GM23338 (cell line): ENCODE measurements at regions not wholly inside any gene's neighbourhood (a gene's known extent, or its start where the extent isn't known, plus 50 kb on each side); places are given as distances from the start of the nearest gene placed in this dataset.

ENCODE experiments used
- EZH2 ChIP-seq: fragments of 200-600 bp; sonication (generic); IDR thresholded peaks from one replicate; pipeline ENCODE4 v1.8.0; 2017; ENCODE audit warnings: antibody characterized with exemption, mild to moderate bottlenecking, low read depth; ENCODE audit not compliant: unreplicated experiment
- EZH2phosphoT487 ChIP-seq: fragments of 200-600 bp; sonication (generic); IDR thresholded peaks from one replicate; pipeline ENCODE4 v1.8.1; 2018; ENCODE audit warnings: antibody characterized with exemption; ENCODE audit not compliant: unreplicated experiment
- REST ChIP-seq: IDR thresholded peaks from one replicate; pipeline ENCODE4 v1.6.1; 2018; ENCODE audit warnings: antibody characterized with exemption; ENCODE audit not compliant: unreplicated experiment
- TF ChIP-seq, protein P1 (sequence below): fragments of 250-450 bp; sonication (Bioruptor Pico); IDR thresholded peaks from 2 replicates; pipeline ENCODE4 v1.5.0; 2020; ENCODE audit warnings: mild to moderate bottlenecking, moderate library complexity
- TF ChIP-seq, protein P2 (sequence below): IDR thresholded peaks from 2 replicates; pipeline ENCODE4 v1.6.1; 2016; ENCODE audit warnings: antibody characterized with exemption

DNA sequence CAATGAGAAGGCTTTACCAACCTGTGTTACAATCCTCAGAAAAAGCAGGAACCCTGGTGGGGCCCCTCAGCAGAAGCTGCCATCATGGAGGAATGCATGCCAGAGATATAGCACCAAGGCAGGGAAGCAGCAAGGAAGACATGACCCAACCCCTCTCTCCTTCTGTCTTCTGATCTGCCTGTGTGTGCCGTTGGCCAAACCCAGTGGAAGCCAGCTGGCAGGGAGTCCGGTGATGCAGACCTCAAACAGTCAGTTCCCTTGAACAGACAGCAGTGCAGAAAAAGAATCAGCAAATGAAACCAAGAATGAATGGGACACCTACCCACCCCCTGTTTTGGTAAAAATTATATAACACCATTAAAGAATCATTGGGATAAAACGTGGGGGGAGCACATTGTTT, 234.2 kb downstream of the ZNF608 start (continued):
- TF ChIP-seq, protein P1, sequence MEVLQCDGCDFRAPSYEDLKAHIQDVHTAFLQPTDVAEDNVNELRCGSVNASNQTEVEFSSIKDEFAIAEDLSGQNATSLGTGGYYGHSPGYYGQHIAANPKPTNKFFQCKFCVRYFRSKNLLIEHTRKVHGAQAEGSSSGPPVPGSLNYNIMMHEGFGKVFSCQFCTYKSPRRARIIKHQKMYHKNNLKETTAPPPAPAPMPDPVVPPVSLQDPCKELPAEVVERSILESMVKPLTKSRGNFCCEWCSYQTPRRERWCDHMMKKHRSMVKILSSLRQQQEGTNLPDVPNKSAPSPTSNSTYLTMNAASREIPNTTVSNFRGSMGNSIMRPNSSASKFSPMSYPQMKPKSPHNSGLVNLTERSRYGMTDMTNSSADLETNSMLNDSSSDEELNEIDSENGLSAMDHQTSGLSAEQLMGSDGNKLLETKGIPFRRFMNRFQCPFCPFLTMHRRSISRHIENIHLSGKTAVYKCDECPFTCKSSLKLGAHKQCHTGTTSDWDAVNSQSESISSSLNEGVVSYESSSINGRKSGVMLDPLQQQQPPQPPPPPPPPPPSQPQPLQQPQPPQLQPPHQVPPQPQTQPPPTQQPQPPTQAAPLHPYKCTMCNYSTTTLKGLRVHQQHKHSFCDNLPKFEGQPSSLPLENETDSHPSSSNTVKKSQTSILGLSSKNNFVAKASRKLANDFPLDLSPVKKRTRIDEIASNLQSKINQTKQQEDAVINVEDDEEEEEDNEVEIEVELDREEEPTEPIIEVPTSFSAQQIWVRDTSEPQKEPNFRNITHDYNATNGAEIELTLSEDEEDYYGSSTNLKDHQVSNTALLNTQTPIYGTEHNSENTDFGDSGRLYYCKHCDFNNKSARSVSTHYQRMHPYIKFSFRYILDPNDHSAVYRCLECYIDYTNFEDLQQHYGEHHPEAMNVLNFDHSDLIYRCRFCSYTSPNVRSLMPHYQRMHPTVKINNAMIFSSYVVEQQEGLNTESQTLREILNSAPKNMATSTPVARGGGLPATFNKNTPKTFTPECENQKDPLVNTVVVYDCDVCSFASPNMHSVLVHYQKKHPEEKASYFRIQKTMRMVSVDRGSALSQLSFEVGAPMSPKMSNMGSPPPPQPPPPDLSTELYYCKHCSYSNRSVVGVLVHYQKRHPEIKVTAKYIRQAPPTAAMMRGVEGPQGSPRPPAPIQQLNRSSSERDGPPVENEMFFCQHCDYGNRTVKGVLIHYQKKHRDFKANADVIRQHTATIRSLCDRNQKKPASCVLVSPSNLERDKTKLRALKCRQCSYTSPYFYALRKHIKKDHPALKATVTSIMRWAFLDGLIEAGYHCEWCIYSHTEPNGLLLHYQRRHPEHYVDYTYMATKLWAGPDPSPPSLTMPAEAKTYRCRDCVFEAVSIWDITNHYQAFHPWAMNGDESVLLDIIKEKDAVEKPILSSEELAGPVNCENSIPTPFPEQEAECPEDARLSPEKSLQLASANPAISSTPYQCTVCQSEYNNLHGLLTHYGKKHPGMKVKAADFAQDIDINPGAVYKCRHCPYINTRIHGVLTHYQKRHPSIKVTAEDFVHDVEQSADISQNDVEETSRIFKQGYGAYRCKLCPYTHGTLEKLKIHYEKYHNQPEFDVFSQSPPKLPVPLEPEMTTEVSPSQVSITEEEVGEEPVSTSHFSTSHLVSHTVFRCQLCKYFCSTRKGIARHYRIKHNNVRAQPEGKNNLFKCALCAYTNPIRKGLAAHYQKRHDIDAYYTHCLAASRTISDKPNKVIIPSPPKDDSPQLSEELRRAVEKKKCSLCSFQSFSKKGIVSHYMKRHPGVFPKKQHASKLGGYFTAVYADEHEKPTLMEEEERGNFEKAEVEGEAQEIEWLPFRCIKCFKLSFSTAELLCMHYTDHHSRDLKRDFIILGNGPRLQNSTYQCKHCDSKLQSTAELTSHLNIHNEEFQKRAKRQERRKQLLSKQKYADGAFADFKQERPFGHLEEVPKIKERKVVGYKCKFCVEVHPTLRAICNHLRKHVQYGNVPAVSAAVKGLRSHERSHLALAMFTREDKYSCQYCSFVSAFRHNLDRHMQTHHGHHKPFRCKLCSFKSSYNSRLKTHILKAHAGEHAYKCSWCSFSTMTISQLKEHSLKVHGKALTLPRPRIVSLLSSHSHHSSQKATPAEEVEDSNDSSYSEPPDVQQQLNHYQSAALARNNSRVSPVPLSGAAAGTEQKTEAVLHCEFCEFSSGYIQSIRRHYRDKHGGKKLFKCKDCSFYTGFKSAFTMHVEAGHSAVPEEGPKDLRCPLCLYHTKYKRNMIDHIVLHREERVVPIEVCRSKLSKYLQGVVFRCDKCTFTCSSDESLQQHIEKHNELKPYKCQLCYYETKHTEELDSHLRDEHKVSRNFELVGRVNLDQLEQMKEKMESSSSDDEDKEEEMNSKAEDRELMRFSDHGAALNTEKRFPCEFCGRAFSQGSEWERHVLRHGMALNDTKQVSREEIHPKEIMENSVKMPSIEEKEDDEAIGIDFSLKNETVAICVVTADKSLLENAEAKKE (CRISPR knock-in tag), result no peak
- no peak for TF ChIP-seq EZH2
- no peak for TF ChIP-seq REST
- no peak for TF ChIP-seq EZH2phosphoT487
- TF ChIP-seq, protein P2, sequence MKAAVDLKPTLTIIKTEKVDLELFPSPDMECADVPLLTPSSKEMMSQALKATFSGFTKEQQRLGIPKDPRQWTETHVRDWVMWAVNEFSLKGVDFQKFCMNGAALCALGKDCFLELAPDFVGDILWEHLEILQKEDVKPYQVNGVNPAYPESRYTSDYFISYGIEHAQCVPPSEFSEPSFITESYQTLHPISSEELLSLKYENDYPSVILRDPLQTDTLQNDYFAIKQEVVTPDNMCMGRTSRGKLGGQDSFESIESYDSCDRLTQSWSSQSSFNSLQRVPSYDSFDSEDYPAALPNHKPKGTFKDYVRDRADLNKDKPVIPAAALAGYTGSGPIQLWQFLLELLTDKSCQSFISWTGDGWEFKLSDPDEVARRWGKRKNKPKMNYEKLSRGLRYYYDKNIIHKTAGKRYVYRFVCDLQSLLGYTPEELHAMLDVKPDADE, result no peak
